ENCODE measurements at regions not wholly inside any gene's neighbourhood (a gene's known extent, or its start where the extent isn't known, plus 50 kb on each side); places are given as distances from the start of the nearest gene placed in this dataset.

DNA sequence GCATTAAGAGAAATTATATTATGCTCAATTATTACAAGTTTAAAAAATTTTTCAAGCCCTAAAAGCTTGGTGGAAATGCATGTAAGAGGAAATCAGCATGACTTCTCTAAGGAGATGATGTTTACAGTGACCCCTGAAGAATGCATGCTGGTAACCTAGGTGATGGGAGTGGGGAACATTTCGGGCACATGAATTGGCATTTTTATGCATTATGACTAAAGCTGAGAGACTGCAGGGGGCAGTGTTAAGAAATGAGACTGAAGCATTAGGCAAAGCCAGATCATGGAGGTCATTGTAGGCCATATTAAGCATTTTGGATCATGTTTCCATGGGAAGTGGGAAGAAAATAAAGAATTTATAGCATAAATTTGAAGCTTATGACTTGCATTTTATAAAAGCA, 421.3 kb downstream of the FAT4 start:
- H3K27me3 ChIP-seq = no peaks in the 10 kb centered on the region
- no peaks in the 10 kb centered on the region for H3K36me3 ChIP-seq
- ATAC-seq = no peak
- peaks cover 0 to 3% of the 10 kb centered on the region in 2 donors for H3K4me1 ChIP-seq
- no peak overlapping the region for H3K4me3 ChIP-seq
- H3K27ac ChIP-seq = no peak overlapping the region
- in situ Hi-C loops (cut with MboI; ENCODE audit: low sequenced_read_pairs in 4 of 4) = loop anchor here in 1 of 4 donors (25.0 kb wide), 1 partner anchor 424 kb away; the partner anchor contains the start of gene FAT4
- no peak for DNase-seq
- no peaks in the 10 kb centered on the region for H3K9me3 ChIP-seq
- TF ChIP-seq, protein P1, sequence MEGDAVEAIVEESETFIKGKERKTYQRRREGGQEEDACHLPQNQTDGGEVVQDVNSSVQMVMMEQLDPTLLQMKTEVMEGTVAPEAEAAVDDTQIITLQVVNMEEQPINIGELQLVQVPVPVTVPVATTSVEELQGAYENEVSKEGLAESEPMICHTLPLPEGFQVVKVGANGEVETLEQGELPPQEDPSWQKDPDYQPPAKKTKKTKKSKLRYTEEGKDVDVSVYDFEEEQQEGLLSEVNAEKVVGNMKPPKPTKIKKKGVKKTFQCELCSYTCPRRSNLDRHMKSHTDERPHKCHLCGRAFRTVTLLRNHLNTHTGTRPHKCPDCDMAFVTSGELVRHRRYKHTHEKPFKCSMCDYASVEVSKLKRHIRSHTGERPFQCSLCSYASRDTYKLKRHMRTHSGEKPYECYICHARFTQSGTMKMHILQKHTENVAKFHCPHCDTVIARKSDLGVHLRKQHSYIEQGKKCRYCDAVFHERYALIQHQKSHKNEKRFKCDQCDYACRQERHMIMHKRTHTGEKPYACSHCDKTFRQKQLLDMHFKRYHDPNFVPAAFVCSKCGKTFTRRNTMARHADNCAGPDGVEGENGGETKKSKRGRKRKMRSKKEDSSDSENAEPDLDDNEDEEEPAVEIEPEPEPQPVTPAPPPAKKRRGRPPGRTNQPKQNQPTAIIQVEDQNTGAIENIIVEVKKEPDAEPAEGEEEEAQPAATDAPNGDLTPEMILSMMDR (IDR thresholded peaks at IDR 0.05 in 4 of 5, conservative IDR thresholded peaks at IDR 0.05 in 1 of 5) = no peak
- no peak for TF ChIP-seq POLR2A (IDR thresholded peaks at IDR 0.05)
- intact Hi-C loops (cut with DNase I; ENCODE audit: low total_unique reads) = no loop called here

DNA sequence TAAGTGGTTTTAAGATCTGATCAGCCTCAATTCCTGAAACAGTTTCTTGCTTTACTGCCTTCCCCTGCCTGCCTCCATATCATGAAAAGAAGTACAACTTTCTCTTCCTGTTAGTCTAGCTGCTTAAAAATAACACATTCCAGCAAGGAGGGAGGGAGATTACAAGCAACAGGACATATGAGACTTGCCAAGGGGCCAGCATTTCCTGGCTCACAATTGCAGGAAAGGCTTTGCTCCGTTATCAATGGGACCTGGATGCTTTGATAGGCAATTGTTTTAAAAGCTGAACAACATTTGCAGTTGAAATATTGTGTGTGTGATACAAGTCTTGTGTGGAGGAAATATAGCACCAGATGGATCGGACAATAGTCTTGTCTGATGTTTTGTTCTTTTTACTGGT, 425.0 kb downstream of the FAT4 start:
- peak; percentile 56 to 66 for ATAC-seq

GRCh38 chr4:125741825-125742452, 427.2 kb downstream of the FAT4 start:
- Histone ChIP-seq H3K9me3 (no peaks in the 10 kb centered on the region), H3K27me3 (no peaks in the 10 kb centered on the region), H3K4me1 (peaks cover 0 to 3% of the 10 kb centered on the region in 2 donors), H3K4me3 (no peak overlapping the region), H3K27ac (no peak overlapping the region), H3K36me3 (no peaks in the 10 kb centered on the region)
- no peak for DNase-seq
- intact Hi-C loops (cut with DNase I; ENCODE audit: low total_unique reads) = loop anchor here (2.0 kb wide), 1 partner anchor 427 kb away; the partner anchor contains the start of gene FAT4
- no peak for ATAC-seq
- TF ChIP-seq, protein P1 (IDR thresholded peaks at IDR 0.05 in 4 of 5, conservative IDR thresholded peaks at IDR 0.05 in 1 of 5) = peak in 4 of 5 experiments; percentile 31 to 49 (median 43)
- no peak for TF ChIP-seq POLR2A (IDR thresholded peaks at IDR 0.05)
- in situ Hi-C loops (cut with MboI; ENCODE audit: low sequenced_read_pairs in 4 of 4) = loop anchor here (5.0 to 25.0 kb wide), 3 partner anchors 427 to 430 kb away; partner anchors contain the start of gene FAT4 (in 4 of the 4)

More for the DNA sequence above, 425.0 kb downstream of the FAT4 start:
- Histone ChIP-seq H3K9me3 (no peaks in the 10 kb centered on the region), H3K4me1 (peaks cover 0 to 3% of the 10 kb centered on the region in 2 donors), H3K27ac (peak overlapping the region in 2 of 4 donors; percentile 58), H3K27me3 (no peaks in the 10 kb centered on the region), H3K36me3 (no peaks in the 10 kb centered on the region), H3K4me3 (no peak overlapping the region)
- intact Hi-C loops (cut with DNase I; ENCODE audit: low total_unique reads) (no loop called here), in situ Hi-C loops (cut with MboI; ENCODE audit: low sequenced_read_pairs in 4 of 4) (loop anchor here (5.0 to 25.0 kb wide), 3 partner anchors 425 to 427 kb away; partner anchors contain the start of gene FAT4 (in 4 of the 4))
- TF ChIP-seq POLR2A (IDR thresholded peaks at IDR 0.05) = no peak
- no peak for DNase-seq

DNA sequence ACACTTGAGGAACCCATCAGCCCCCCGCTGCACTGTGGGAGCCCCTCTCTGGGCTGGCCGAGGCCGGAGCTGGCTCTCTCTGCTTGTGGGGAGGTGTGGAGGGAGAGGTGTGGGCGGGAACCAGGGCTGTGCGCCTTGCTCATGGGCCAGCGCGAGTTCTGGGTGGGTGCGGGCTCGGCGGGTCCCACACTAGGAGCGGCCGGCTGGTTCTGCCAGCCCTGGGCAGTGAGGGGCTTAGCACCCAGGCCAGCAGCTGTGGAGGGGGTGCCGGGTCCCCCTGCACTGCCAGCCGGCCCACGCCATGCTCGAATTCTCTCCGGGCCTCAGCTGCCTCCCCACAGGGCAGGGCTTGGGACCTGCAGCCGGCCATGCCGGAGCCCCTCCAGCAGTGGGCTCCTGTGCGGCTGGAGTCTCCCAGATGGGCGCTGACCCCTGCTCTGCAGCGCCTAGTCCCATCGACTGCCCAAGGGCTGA, 430.2 kb downstream of the FAT4 start:
- Histone ChIP-seq H3K27ac (no peak overlapping the region), H3K4me1 (no peaks in the 10 kb centered on the region), H3K36me3 (no peaks in the 10 kb centered on the region), H3K27me3 (no peaks in the 10 kb centered on the region), H3K9me3 (no peaks in the 10 kb centered on the region), H3K4me3 (no peak overlapping the region)
- TF ChIP-seq POLR2A (IDR thresholded peaks at IDR 0.05) = no peak
- TF ChIP-seq, protein P1 (IDR thresholded peaks at IDR 0.05 in 4 of 5, conservative IDR thresholded peaks at IDR 0.05 in 1 of 5) = no peak
- DNase-seq = no peak
- no peak for ATAC-seq
- in situ Hi-C loops (cut with MboI; ENCODE audit: low sequenced_read_pairs in 4 of 4) (loop anchor here (5.0 to 25.0 kb wide), 3 partner anchors 430 to 433 kb away; partner anchors contain the start of gene FAT4 (in 4 of the 4)), intact Hi-C loops (cut with DNase I; ENCODE audit: low total_unique reads) (no loop called here)

GRCh38 chr4:125749354-125749753, 434.6 kb downstream of the FAT4 start:
- Histone ChIP-seq H3K36me3 (no peaks in the 10 kb centered on the region), H3K9me3 (no peaks in the 10 kb centered on the region), H3K27me3 (no peaks in the 10 kb centered on the region), H3K4me1 (no peaks in the 10 kb centered on the region), H3K27ac (no peak overlapping the region), H3K4me3 (no peak overlapping the region)
- in situ Hi-C loops (cut with MboI; ENCODE audit: low sequenced_read_pairs in 4 of 4) (loop anchor here in 2 of 4 donors (10.0 to 25.0 kb wide), 2 partner anchors 435 to 437 kb away; partner anchors contain the start of gene FAT4 (in 2 of the 2)), intact Hi-C loops (cut with DNase I; ENCODE audit: low total_unique reads) (no loop called here)
- DNase-seq = no peak
- TF ChIP-seq POLR2A (IDR thresholded peaks at IDR 0.05) = no peak
- TF ChIP-seq, protein P1 (IDR thresholded peaks at IDR 0.05 in 4 of 5, conservative IDR thresholded peaks at IDR 0.05 in 1 of 5) = no peak
- ATAC-seq = no peak
